SK-N-SH treated with all-trans-retinoic acid at 6 μM for 48 hours (cell line): ENCODE measurements at regions not wholly inside any gene's neighbourhood (a gene's known extent, or its start where the extent isn't known, plus 50 kb on each side); places are given as distances from the start of the nearest gene placed in this dataset.

Experiments used
- ATAC-seq: fragments of 200-7000 bp; cut with Tn5 transposase; 3 replicates; pipeline ENCODE4 v1.9.1; 2020; ENCODE audit warnings: mild to moderate bottlenecking, moderate library complexity
- ARNTL ChIP-seq: fragments of 450-650 bp; formaldehyde crosslinking; IDR thresholded peaks from 2 replicates; pipeline ENCODE4 v1.5.0; 2020; ENCODE audit warnings: low read depth, mild to moderate bottlenecking, moderate library complexity, borderline replicate concordance
- BACH2 ChIP-seq: fragments of 250-450 bp; sonication (Bioruptor Pico); IDR thresholded peaks from 2 replicates; pipeline ENCODE4 v1.9.0; 2021; ENCODE audit warnings: mild to moderate bottlenecking, borderline replicate concordance
- CREB5 ChIP-seq: fragments of 250-450 bp; sonication (Bioruptor Pico); IDR thresholded peaks from 2 replicates; pipeline ENCODE4 v1.5.1; 2020; ENCODE audit warnings: low read depth, mild to moderate bottlenecking, moderate library complexity
- CSDC2 ChIP-seq: fragments of 250-450 bp; sonication (Bioruptor Pico); IDR thresholded peaks from 2 replicates; pipeline ENCODE4 v1.5.0; 2020; ENCODE audit warnings: mild to moderate bottlenecking, moderate library complexity
- ESRRG ChIP-seq: fragments of 250-450 bp; sonication (Bioruptor Pico); IDR thresholded peaks from 2 replicates; pipeline ENCODE4 v1.6.1; 2021; ENCODE audit warnings: mild to moderate bottlenecking
- GLIS3 ChIP-seq: fragments of 250-450 bp; sonication (Bioruptor Pico); IDR thresholded peaks from 2 replicates; pipeline ENCODE4 v1.5.0; 2020; ENCODE audit warnings: mild to moderate bottlenecking, moderate library complexity
- ISL1 ChIP-seq: fragments of 250-450 bp; sonication (Bioruptor Pico); IDR thresholded peaks from 2 replicates; pipeline ENCODE4 v2.1.2; 2022; ENCODE audit warnings: mild to moderate bottlenecking, moderate library complexity
- OSR1 ChIP-seq: fragments of 250-450 bp; sonication (Bioruptor Pico); IDR thresholded peaks from 2 replicates; pipeline ENCODE4 v1.8.0; 2022; ENCODE audit warnings: moderate library complexity, mild to moderate bottlenecking, inconsistent platforms
- PATZ1 ChIP-seq: fragments of 250-450 bp; sonication (Bioruptor Pico); IDR thresholded peaks from 2 replicates; pipeline ENCODE4 v1.8.0; 2020; ENCODE audit warnings: mild to moderate bottlenecking, moderate library complexity, borderline replicate concordance
- POU6F1 ChIP-seq: fragments of 250-450 bp; sonication (Bioruptor Pico); IDR thresholded peaks from 2 replicates; pipeline ENCODE4 v1.8.0; 2021; ENCODE audit warnings: low read depth, mild to moderate bottlenecking, moderate library complexity, borderline replicate concordance
- PPARA ChIP-seq: fragments of 250-450 bp; sonication (Bioruptor Pico); IDR thresholded peaks from 2 replicates; pipeline ENCODE4 v1.5.0; 2020; ENCODE audit warnings: mild to moderate bottlenecking, borderline replicate concordance
- RARB ChIP-seq: fragments of 250-450 bp; sonication (Bioruptor Pico); IDR thresholded peaks from 2 replicates; pipeline ENCODE4 v1.8.0; 2021; ENCODE audit warnings: mild to moderate bottlenecking, moderate library complexity
- SNAI2 ChIP-seq: fragments of 250-450 bp; sonication (Bioruptor Pico); IDR thresholded peaks from 2 replicates; pipeline ENCODE4 v1.5.0; 2020; ENCODE audit warnings: mild to moderate bottlenecking, moderate library complexity
- TCF4 ChIP-seq: fragments of 250-450 bp; sonication (Bioruptor Pico); IDR thresholded peaks from 2 replicates; pipeline ENCODE4 v1.8.0; 2021; ENCODE audit warnings: mild to moderate bottlenecking, moderate library complexity, borderline replicate concordance
- TSHZ2 ChIP-seq: fragments of 250-450 bp; sonication (Bioruptor Pico); IDR thresholded peaks from 2 replicates; pipeline ENCODE4 v1.5.0; 2020; ENCODE audit warnings: mild to moderate bottlenecking, moderate library complexity
- ZC3H10 ChIP-seq: fragments of 250-450 bp; sonication (Bioruptor Pico); IDR thresholded peaks from 2 replicates; pipeline ENCODE4 v1.5.1; 2021; ENCODE audit warnings: mild to moderate bottlenecking, moderate library complexity
- ZFP30 ChIP-seq: fragments of 450-650 bp; formaldehyde crosslinking; IDR thresholded peaks from 2 replicates; pipeline ENCODE4 v1.5.0; 2022; ENCODE audit warnings: mild to moderate bottlenecking, moderate library complexity
- ZNF565 ChIP-seq: fragments of 450-650 bp; formaldehyde crosslinking; conservative IDR thresholded peaks from 2 replicates; pipeline ENCODE4 v1.5.0; 2020; ENCODE audit warnings: low read depth, mild to moderate bottlenecking, moderate library complexity
- ZNF70 ChIP-seq: fragments of 450-650 bp; formaldehyde crosslinking; IDR thresholded peaks from 2 replicates; pipeline ENCODE4 v1.5.0; 2020; ENCODE audit warnings: mild to moderate bottlenecking, moderate library complexity
- ZNF8 ChIP-seq: fragments of 450-650 bp; formaldehyde crosslinking; IDR thresholded peaks from 2 replicates; pipeline ENCODE4 v1.5.0; 2020; ENCODE audit warnings: mild to moderate bottlenecking, moderate library complexity

- no peak for TF ChIP-seq TSHZ2
- no peak for TF ChIP-seq CREB5 (CRISPR knock-in tag)
- no peak for TF ChIP-seq ZFP30 (CRISPR knock-in tag)
- no peak for TF ChIP-seq ARNTL (CRISPR knock-in tag)
- TF ChIP-seq ISL1 = no peak
- ATAC-seq = no peak
Observed at GRCh38 chr5:23303836-23304235, 203.6 kb upstream of the PRDM9 start.

- TF ChIP-seq CREB5 (CRISPR knock-in tag) = no peak
- TF ChIP-seq GLIS3 (CRISPR knock-in tag) = no peak
- no peak for TF ChIP-seq ZFP30 (CRISPR knock-in tag)
- TF ChIP-seq ZNF565 (CRISPR knock-in tag) = no peak
- TF ChIP-seq PATZ1 (CRISPR knock-in tag) = no peak
- TF ChIP-seq ZNF8 = no peak
- TF ChIP-seq PPARA = no peak
- TF ChIP-seq RARB (CRISPR knock-in tag) = no peak
- TF ChIP-seq POU6F1 (CRISPR knock-in tag) = no peak
- no peak for TF ChIP-seq OSR1
- no peak for TF ChIP-seq ISL1
- no peak for TF ChIP-seq SNAI2 (CRISPR knock-in tag)
- no peak for TF ChIP-seq ZC3H10
- no peak for TF ChIP-seq ESRRG (CRISPR knock-in tag)
- TF ChIP-seq CSDC2 (CRISPR knock-in tag) = no peak
- no peak for ATAC-seq
Observed at GRCh38 chr5:23303435-23303834, 204.0 kb upstream of the PRDM9 start.

GRCh38 chr5:23302438-23302837 lies 205.0 kb upstream of the PRDM9 start:
- no peak for ATAC-seq
- no peak for TF ChIP-seq BACH2
- no peak for TF ChIP-seq PATZ1 (CRISPR knock-in tag)
- TF ChIP-seq POU6F1 (CRISPR knock-in tag) = no peak
- no peak for TF ChIP-seq ZNF70 (CRISPR knock-in tag)
- no peak for TF ChIP-seq CSDC2 (CRISPR knock-in tag)
- no peak for TF ChIP-seq ZC3H10
- no peak for TF ChIP-seq ZNF565 (CRISPR knock-in tag)
- no peak for TF ChIP-seq TCF4
- TF ChIP-seq GLIS3 (CRISPR knock-in tag) = no peak
- no peak for TF ChIP-seq OSR1
- no peak for TF ChIP-seq ESRRG (CRISPR knock-in tag)
- no peak for TF ChIP-seq RARB (CRISPR knock-in tag)
